Stimulated activated naive CD4-positive, alpha-beta T cell treated with Interleukin-2 at 50 U/mL for 16 hours (primary cell): ENCODE measurements at regions not wholly inside any gene's neighbourhood (a gene's known extent, or its start where the extent isn't known, plus 50 kb on each side); places are given as distances from the start of the nearest gene placed in this dataset.

Experiments
- DNase-seq: peaks from one replicate; lab custom pipeline; 2025; lab: John Stamatoyannopoulos, UW

GRCh38 chr4:60502733-60503132 lies 697.4 kb upstream of the ADGRL3 start:
- no peak for DNase-seq

DNA sequence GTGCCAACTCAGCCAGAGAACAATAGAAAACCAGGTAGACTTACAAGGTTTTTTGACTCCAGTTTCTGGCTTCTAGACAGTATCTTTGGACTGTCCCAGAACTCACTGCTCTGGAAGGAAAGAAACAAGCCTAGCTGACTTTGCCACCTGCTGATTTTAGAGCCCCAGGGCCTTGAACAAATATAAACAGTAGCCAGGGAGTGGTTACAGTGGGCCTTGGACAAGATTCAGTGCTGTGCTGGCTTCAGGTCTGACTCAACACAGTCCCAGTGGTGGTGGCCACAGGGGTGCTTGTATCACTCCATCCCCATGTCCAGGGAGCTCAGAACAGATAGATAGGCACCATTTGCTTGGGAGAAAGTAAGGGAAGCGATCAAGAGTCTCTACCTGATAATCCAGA lies 694.1 kb upstream of the ADGRL3 start:
- DNase-seq = no peak

DNA sequence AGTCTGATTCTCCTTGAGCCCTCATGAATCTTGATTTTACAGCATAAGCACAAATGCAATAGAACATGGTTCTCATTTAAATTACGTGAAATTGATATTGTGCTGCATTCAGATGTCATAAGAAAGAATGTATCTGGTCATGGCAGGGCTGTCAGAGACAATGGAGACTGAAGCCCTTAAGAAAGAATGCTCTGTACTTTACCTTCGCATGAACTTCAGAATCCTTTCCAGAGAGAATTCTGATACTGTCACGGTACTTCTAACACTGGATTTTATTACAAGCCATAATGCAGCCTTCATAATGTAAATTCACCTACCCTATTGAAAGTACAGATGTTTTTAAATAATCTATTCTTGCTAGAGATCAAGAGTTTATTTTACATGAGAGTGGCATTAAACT lies 677.9 kb upstream of the ADGRL3 start:
- DNase-seq = no peak

GRCh38 chr4:60531776-60532379 lies 668.2 kb upstream of the ADGRL3 start:
- no peak for DNase-seq

GRCh38 chr4:60544981-60545380 lies 655.1 kb upstream of the ADGRL3 start:
- no peak for DNase-seq

DNA sequence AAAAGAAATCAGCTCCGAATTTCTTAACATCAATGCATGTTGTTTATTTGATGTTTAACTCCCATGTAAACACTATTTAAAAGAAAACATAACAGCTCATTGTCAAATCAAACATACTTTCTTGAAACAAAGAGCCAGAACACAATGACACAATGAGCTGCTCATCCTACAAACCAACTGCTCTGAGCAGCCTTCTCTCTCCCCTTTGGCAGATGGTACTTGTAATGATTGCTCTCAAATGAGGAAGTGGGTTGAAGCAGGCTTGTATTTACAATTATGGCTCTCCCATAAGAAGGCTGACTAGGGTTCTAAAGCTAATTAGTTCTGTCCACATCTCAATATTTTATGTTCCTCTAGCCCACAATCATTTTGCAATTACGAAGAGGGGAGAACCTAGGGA lies 637.8 kb upstream of the ADGRL3 start:
- DNase-seq = no peak

DNA sequence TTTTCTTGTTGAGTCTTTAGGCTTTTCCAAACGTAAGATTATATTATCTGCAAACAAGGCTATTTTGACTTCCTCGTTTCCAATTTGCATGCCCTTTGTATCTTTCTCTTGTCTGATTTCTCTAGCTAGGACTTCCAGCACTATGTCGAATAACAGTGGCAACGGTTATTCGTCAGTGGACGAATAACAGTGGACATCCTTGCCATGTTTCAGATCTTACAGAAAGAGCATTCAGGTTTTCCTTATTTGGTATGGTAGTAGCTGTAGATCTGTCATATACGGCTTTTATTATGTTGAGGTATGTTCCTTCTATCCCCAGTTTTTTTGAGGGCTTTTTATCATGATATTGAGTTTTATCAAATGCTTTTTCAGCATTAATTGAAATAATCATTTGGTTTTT lies 634.6 kb upstream of the ADGRL3 start:
- DNase-seq = no peak

DNA sequence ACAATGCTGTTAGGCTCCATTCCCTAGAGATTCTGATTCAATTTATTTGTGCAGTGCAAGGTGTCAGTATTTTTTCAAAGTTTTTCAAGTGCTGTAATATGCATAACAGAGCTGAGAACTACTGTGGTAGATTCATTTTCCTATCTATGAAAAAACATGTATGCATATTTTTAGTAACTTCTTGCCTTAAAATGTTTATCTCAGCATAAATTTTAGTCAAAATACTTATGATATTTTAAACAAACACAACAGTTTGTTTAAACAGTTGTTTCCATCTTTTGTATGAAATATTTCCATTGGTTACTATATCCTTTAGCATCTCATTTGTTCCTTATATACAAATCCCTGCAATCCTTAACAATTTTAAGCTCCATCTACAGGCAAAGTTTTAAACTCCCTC lies 624.8 kb upstream of the ADGRL3 start:
- DNase-seq = no peak

DNA sequence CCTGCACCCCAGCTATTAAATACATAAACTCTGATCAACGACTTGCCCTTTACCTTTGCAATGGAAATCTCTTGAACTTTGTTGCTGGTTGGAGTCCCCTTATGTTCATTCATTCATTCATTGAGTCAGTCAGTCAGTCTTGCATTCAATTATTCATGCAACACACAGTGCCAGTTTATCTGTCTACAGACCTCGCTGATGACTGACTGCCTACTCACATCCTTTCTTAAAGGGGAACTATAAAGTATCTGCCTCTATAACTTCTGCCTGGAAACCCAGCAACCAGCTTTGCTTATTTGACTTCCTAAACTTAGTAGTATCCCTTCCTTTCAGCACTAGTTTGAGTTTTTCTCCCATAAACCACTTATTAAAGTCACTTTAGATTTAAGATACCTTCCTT lies 620.8 kb upstream of the ADGRL3 start:
- DNase-seq = no peak

- DNase-seq = no peak
Observed at GRCh38 chr4:60581919-60582536, 618.1 kb upstream of the ADGRL3 start.

GRCh38 chr4:60588556-60588955 lies 611.6 kb upstream of the ADGRL3 start:
- DNase-seq = no peak

- no peak for DNase-seq
Observed at GRCh38 chr4:60589425-60589824, 610.7 kb upstream of the ADGRL3 start.

DNA sequence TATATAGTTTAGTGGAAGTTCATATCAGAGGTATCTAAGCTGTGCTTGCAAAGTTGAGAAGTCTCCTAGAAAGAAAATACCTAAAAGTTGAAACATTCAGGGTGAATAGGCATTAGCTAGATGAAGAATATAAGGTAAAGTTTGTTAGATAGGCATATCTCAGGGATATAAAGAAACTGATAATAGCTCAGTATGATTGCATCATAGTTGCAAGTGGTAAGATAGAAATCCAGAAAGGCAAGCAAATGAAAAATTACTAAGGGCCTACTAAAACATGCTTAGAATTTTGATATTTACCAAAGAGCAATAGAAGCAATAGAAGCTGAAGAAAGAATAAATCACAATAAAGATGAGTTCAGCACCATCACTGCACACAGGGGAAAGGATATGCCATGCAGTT lies 610.0 kb upstream of the ADGRL3 start:
- DNase-seq = no peak

- DNase-seq = no peak
Observed at GRCh38 chr4:60605646-60606354, 594.3 kb upstream of the ADGRL3 start.

- DNase-seq = no peak
Observed at GRCh38 chr4:60611762-60612496, 588.2 kb upstream of the ADGRL3 start.

- no peak for DNase-seq
Observed at GRCh38 chr4:60617731-60618130, 582.4 kb upstream of the ADGRL3 start.

DNA sequence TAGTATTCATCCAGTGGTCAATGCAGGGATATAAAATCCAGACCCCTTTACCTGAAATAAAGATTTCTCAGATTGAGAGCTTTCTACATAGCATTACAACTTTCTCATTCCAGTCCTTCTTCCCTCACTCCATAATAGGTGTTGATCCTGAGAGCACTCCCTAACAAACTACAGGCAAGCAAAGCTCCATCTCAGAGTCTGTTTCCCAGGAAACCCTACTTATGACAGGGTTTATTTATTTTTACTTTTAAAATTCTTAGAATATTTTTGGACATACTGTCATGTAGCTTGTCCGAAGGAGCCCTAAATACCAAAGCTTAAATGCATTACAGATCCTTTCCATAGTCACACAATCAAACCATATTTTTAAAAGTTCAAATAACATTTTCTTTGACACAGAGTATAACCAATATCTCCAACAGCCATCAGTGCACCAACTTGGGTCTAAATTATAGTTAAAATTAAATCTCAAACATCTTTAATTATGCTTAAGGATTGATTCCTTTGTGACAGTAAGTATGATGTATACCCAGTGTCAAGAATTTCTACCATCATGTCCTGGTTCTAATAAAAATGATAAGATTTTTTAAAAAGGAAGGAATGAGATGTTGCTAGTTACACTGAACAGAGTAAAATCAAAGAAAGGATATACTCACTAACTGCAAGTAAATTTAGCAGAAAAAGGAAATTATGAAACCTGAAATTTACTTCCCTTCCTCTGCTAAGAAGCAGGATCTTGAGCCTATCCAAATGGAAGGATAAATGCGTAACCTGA lies 580.4 kb upstream of the ADGRL3 start:
- DNase-seq = no peak

DNA sequence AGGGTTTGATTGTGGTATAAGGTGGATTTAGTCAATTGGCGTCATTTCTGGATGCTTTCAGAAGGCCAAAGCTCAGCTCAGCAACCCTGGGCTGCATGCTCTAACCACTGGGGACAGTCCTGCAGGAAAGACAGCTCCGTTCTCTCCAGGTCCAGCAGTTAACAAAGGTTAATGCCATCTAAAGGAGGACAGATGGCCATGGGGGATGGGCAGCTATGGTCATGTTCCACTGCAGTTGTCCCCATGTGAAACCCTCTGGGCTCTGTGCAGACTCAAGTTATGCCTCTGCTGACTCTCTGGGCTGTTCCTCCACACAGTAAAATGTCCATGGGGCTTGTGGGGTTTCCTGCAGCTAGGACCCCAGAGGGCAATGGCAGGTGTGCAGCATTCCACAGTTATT lies 562.1 kb upstream of the ADGRL3 start:
- DNase-seq = no peak

DNA sequence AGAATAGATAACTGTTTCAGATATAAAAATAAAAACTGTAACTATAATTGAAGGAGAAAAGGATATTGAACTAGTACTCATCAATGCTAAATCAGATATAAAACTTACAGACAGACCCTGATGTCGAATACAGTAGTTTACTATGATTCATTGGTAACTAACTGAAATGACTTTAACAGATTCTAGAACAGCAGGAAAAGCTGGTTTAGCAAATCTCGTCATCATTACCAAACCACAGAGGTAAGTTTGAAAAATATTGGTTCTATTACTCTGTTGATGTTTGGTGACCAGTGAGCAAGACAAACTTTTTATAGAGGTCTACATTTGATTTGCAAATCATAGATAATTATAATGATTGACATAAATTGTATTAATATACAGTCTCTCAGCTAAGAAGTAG lies 551.4 kb upstream of the ADGRL3 start:
- DNase-seq = no peak

- DNase-seq = no peak
Observed at GRCh38 chr4:60652933-60653332, 547.2 kb upstream of the ADGRL3 start.

- DNase-seq = no peak
Observed at GRCh38 chr4:60655356-60655755, 544.8 kb upstream of the ADGRL3 start.

GRCh38 chr4:60656171-60656570 lies 544.0 kb upstream of the ADGRL3 start:
- no peak for DNase-seq
